ENCODE measurements at regions not wholly inside any gene's neighbourhood (a gene's known extent, or its start where the extent isn't known, plus 50 kb on each side); places are given as distances from the start of the nearest gene placed in this dataset.

- no peak for TF ChIP-seq EZH2 (IDR thresholded peaks at IDR 0.05; ENCODE audit: insufficient read depth, low read length)
- TF ChIP-seq, protein P1, sequence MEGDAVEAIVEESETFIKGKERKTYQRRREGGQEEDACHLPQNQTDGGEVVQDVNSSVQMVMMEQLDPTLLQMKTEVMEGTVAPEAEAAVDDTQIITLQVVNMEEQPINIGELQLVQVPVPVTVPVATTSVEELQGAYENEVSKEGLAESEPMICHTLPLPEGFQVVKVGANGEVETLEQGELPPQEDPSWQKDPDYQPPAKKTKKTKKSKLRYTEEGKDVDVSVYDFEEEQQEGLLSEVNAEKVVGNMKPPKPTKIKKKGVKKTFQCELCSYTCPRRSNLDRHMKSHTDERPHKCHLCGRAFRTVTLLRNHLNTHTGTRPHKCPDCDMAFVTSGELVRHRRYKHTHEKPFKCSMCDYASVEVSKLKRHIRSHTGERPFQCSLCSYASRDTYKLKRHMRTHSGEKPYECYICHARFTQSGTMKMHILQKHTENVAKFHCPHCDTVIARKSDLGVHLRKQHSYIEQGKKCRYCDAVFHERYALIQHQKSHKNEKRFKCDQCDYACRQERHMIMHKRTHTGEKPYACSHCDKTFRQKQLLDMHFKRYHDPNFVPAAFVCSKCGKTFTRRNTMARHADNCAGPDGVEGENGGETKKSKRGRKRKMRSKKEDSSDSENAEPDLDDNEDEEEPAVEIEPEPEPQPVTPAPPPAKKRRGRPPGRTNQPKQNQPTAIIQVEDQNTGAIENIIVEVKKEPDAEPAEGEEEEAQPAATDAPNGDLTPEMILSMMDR (IDR thresholded peaks at IDR 0.05; ENCODE audit: insufficient read depth, low read depth, low read length), result no peak
- no peak overlapping the region for H3K4me3 Mint-ChIP-seq (ENCODE audit: unreplicated experiment)
- H3K27me3 ChIP-seq (ENCODE audit: insufficient read depth, low read length), result no peaks in the 10 kb centered on the region
- H3K36me3 ChIP-seq (ENCODE audit: insufficient read depth, low read length), result no peaks in the 10 kb centered on the region
- no peaks in the 10 kb centered on the region for H3K9me3 ChIP-seq (ENCODE audit: insufficient read depth, low read depth, low read length)
- H3K4me2 ChIP-seq (ENCODE audit: low read length), result no peak overlapping the region
- no peak overlapping the region for H2AFZ ChIP-seq (ENCODE audit: low read depth, low read length)
- FAIRE-seq (no peak), DNase-seq (ENCODE audit: low read depth) (no peak)
- H4K20me1 ChIP-seq (ENCODE audit: insufficient read depth, low read length), result no peaks in the 10 kb centered on the region
- no peaks in the 10 kb centered on the region for H3K4me1 Mint-ChIP-seq (ENCODE audit: low read depth, unreplicated experiment)
- H3K9ac ChIP-seq (ENCODE audit: low read length), result no peak overlapping the region
- no peaks in the 10 kb centered on the region for H3K4me1 ChIP-seq (ENCODE audit: insufficient read depth, low read length)
- H3K4me3 ChIP-seq (ENCODE audit: insufficient read depth, low read depth, low read length), result no peak overlapping the region
- no peaks in the 10 kb centered on the region for H3K79me2 ChIP-seq (ENCODE audit: insufficient read depth, low read length)
- H3K36me3 Mint-ChIP-seq (ENCODE audit: low read depth, unreplicated experiment), result no peaks in the 10 kb centered on the region
- no peaks in the 10 kb centered on the region for H3K9me3 Mint-ChIP-seq (ENCODE audit: unreplicated experiment)
- peaks cover 7% of the 10 kb centered on the region for H3K27me3 Mint-ChIP-seq (ENCODE audit: low read depth, unreplicated experiment)
- H3K27ac Mint-ChIP-seq (ENCODE audit: unreplicated experiment), result no peak overlapping the region
- H3K27ac ChIP-seq (ENCODE audit: low read depth, low read length), result no peak overlapping the region
Measured at GRCh38 chr20:24064915-24065314, 76.3 kb upstream of the GGTLC1 start.

- Histone ChIP-seq H3K79me2 (ENCODE audit: insufficient read depth, low read length) (no peaks in the 10 kb centered on the region), H4K20me1 (ENCODE audit: insufficient read depth, low read length) (no peaks in the 10 kb centered on the region), H3K4me1 (ENCODE audit: insufficient read depth, low read length) (no peaks in the 10 kb centered on the region), H2AFZ (ENCODE audit: low read depth, low read length) (no peak overlapping the region), H3K9ac (ENCODE audit: low read length) (no peak overlapping the region), H3K36me3 (ENCODE audit: insufficient read depth, low read length) (no peaks in the 10 kb centered on the region), H3K27me3 (ENCODE audit: insufficient read depth, low read length) (no peaks in the 10 kb centered on the region), H3K4me2 (ENCODE audit: low read length) (no peak overlapping the region), H3K27ac (ENCODE audit: low read depth, low read length) (no peak overlapping the region), H3K4me3 (ENCODE audit: insufficient read depth, low read depth, low read length) (no peak overlapping the region), H3K9me3 (ENCODE audit: insufficient read depth, low read depth, low read length) (no peaks in the 10 kb centered on the region)
- no peaks in the 10 kb centered on the region for H3K9me3 Mint-ChIP-seq (ENCODE audit: unreplicated experiment)
- no peaks in the 10 kb centered on the region for H3K4me1 Mint-ChIP-seq (ENCODE audit: low read depth, unreplicated experiment)
- no peaks in the 10 kb centered on the region for H3K36me3 Mint-ChIP-seq (ENCODE audit: low read depth, unreplicated experiment)
- H3K4me3 Mint-ChIP-seq (ENCODE audit: unreplicated experiment), result no peak overlapping the region
- DNase-seq (ENCODE audit: low read depth) (no peak), FAIRE-seq (no peak)
- H3K27me3 Mint-ChIP-seq (ENCODE audit: low read depth, unreplicated experiment), result peaks cover 7% of the 10 kb centered on the region
- H3K27ac Mint-ChIP-seq (ENCODE audit: unreplicated experiment), result no peak overlapping the region
- TF ChIP-seq, protein P1 (IDR thresholded peaks at IDR 0.05; ENCODE audit: insufficient read depth, low read depth, low read length), result no peak
- no peak for TF ChIP-seq EZH2 (IDR thresholded peaks at IDR 0.05; ENCODE audit: insufficient read depth, low read length)
Measured at GRCh38 chr20:24064092-24064491, 75.5 kb upstream of the GGTLC1 start.

DNA sequence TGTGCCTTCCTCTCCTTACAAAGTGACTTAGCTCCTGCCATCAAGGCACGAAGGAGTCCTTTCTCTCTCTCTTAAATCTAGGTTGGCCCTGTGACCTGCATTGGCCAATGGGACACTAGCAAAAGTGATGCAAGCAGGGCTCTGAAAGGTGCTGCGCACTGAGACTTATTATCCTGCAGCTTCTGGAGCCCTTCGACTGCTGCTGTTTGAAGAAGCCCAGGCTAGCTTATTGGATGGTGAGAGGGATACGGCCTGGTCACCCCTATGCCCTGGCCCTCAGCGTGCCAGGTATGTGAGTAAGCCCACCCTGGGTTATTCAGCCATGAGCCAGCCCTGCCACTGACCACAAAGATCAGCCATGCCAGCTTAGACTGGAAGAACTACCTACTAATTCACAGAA lies 74.5 kb upstream of the GGTLC1 start:
- H3K4me3 ChIP-seq (ENCODE audit: insufficient read depth, low read depth, low read length), result no peak overlapping the region

More for the DNA sequence above, 74.5 kb upstream of the GGTLC1 start:
- no peak overlapping the region for H3K9ac ChIP-seq (ENCODE audit: low read length)
- Mint-ChIP-seq H3K4me1 (ENCODE audit: low read depth, unreplicated experiment) (no peaks in the 10 kb centered on the region), H3K27ac (ENCODE audit: unreplicated experiment) (no peak overlapping the region), H3K27me3 (ENCODE audit: low read depth, unreplicated experiment) (peaks cover 7% of the 10 kb centered on the region), H3K4me3 (ENCODE audit: unreplicated experiment) (no peak overlapping the region), H3K9me3 (ENCODE audit: unreplicated experiment) (no peaks in the 10 kb centered on the region), H3K36me3 (ENCODE audit: low read depth, unreplicated experiment) (no peaks in the 10 kb centered on the region)
- H3K79me2 ChIP-seq (ENCODE audit: insufficient read depth, low read length), result no peaks in the 10 kb centered on the region
- no peak overlapping the region for H2AFZ ChIP-seq (ENCODE audit: low read depth, low read length)
- no peak for FAIRE-seq
- H3K36me3 ChIP-seq (ENCODE audit: insufficient read depth, low read length), result no peaks in the 10 kb centered on the region
- no peaks in the 10 kb centered on the region for H3K9me3 ChIP-seq (ENCODE audit: insufficient read depth, low read depth, low read length)
- no peak overlapping the region for H3K4me2 ChIP-seq (ENCODE audit: low read length)
- TF ChIP-seq EZH2 (IDR thresholded peaks at IDR 0.05; ENCODE audit: insufficient read depth, low read length), result no peak
- TF ChIP-seq, protein P1 (IDR thresholded peaks at IDR 0.05; ENCODE audit: insufficient read depth, low read depth, low read length), result no peak
- no peaks in the 10 kb centered on the region for H4K20me1 ChIP-seq (ENCODE audit: insufficient read depth, low read length)
- H3K4me1 ChIP-seq (ENCODE audit: insufficient read depth, low read length), result no peaks in the 10 kb centered on the region
- no peak overlapping the region for H3K27ac ChIP-seq (ENCODE audit: low read depth, low read length)
- H3K27me3 ChIP-seq (ENCODE audit: insufficient read depth, low read length), result no peaks in the 10 kb centered on the region
- DNase-seq (ENCODE audit: low read depth), result no peak
